Mesothelial cell of epicardium (in vitro differentiated cells): ENCODE measurements at regions not wholly inside any gene's neighbourhood (a gene's known extent, or its start where the extent isn't known, plus 50 kb on each side); places are given as distances from the start of the nearest gene placed in this dataset.

Experiments
- DNase-seq, 2 experiments: peaks; one replicate each; pipeline ENCODE4 v3.0.0; 2021; ENCODE audit warnings: low spot score in 2 of 2; ENCODE audit not compliant: unreplicated experiment in 2 of 2
- H3K27ac Mint-ChIP-seq: 2 replicates; pipeline ENCODE4 v1.8.0; 2021; ENCODE audit warnings: mixed read lengths
- H3K27me3 Mint-ChIP-seq: 2 replicates; pipeline ENCODE4 v1.8.0; 2021; ENCODE audit warnings: low read depth, mixed read lengths
- H3K36me3 Mint-ChIP-seq: 2 replicates; pipeline ENCODE4 v1.8.0; 2021; ENCODE audit warnings: mixed read lengths
- H3K4me1 Mint-ChIP-seq: 2 replicates; pipeline ENCODE4 v1.8.0; 2021; ENCODE audit warnings: mixed read lengths
- H3K4me3 Mint-ChIP-seq: 2 replicates; pipeline ENCODE4 v1.8.0; 2021; ENCODE audit warnings: mild to moderate bottlenecking, moderate library complexity, mixed read lengths
- H3K9me3 Mint-ChIP-seq: 2 replicates; pipeline ENCODE4 v1.8.0; 2021; ENCODE audit warnings: mixed read lengths
- TF ChIP-seq, protein P1 (sequence below): fragments of 200-600 bp; sonication (generic); IDR thresholded peaks from one replicate; pipeline ENCODE4 v1.5.0; 2021; ENCODE audit warnings: antibody characterized with exemption; ENCODE audit not compliant: unreplicated experiment

DNA sequence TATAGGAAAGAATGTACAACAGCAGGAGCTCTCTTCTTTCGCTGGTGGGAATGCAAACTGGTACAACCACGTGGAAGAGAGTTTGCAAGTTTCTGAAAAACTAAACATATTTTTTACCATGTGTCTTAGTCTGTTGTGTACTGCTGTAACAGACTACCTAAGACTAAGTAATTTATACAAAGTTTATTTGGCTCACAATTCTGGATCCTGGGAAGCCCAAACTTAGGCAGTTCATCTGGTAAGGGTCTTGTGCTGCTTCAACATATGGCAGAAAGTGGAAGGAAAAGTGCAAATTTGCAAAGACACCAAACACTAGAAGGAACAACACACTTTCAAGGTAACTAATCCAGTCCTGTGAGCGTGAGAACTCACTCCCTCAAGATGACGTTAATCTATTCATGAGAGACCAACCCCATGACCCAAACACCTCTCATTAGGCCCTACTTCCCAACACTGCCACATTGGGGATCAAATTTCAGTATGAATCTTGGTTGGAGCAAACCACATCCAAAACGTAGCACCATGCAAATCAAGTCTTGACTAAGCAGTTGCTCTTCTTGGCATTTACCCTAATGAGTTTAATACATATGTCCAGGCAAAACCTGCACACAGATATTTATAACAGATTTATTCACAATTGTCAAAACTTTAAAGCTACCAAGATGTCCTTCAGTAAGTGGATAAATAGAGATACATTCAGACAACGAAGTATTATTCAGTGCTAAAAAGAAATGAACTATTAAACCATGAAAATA, 481.9 kb upstream of the FOXG1 start:
- no peaks in the 10 kb centered on the region for H3K27me3 Mint-ChIP-seq
- no peaks in the 10 kb centered on the region for H3K36me3 Mint-ChIP-seq
- DNase-seq: no peak
- no peak overlapping the region for H3K4me3 Mint-ChIP-seq
- no peak overlapping the region for H3K27ac Mint-ChIP-seq
- H3K9me3 Mint-ChIP-seq: peaks cover 5% of the 10 kb centered on the region
- H3K4me1 Mint-ChIP-seq: no peaks in the 10 kb centered on the region
- TF ChIP-seq, protein P1, sequence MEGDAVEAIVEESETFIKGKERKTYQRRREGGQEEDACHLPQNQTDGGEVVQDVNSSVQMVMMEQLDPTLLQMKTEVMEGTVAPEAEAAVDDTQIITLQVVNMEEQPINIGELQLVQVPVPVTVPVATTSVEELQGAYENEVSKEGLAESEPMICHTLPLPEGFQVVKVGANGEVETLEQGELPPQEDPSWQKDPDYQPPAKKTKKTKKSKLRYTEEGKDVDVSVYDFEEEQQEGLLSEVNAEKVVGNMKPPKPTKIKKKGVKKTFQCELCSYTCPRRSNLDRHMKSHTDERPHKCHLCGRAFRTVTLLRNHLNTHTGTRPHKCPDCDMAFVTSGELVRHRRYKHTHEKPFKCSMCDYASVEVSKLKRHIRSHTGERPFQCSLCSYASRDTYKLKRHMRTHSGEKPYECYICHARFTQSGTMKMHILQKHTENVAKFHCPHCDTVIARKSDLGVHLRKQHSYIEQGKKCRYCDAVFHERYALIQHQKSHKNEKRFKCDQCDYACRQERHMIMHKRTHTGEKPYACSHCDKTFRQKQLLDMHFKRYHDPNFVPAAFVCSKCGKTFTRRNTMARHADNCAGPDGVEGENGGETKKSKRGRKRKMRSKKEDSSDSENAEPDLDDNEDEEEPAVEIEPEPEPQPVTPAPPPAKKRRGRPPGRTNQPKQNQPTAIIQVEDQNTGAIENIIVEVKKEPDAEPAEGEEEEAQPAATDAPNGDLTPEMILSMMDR: no peak

DNA sequence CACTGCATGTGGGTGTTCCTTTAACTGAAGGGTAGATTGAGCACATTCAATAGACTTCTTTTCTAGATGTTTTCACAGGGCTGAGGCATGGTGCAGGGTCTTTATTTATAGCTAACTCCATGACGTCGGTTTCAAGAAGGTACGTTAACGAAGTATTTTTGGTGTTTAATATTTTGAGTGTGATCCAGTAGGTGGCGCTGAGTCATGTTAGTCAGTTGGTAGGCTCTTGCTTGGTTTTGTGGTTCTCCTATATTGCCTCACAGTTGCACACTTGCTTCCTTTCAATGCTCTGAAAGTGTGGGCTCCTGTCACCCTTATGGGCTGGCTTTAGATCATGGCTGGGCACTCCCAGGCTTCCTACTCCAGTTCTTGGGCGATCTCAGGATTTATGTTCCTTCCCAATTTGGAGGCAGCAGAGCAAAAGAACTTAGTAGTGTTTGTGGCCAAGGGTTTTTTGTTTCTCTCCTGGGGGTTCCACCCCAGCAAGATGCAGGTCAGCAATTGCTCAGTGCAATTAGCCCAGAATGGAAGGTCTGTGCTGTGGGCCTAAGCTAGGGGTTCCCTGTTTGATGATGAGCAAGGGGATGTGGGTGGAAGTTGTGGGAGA, 471.6 kb upstream of the FOXG1 start:
- DNase-seq: no peak
- Mint-ChIP-seq H3K4me3 (no peak overlapping the region), H3K4me1 (no peaks in the 10 kb centered on the region), H3K36me3 (no peaks in the 10 kb centered on the region), H3K27me3 (peaks cover 16% of the 10 kb centered on the region), H3K9me3 (no peaks in the 10 kb centered on the region), H3K27ac (no peak overlapping the region)
- TF ChIP-seq, protein P1: peak; percentile 17

DNA sequence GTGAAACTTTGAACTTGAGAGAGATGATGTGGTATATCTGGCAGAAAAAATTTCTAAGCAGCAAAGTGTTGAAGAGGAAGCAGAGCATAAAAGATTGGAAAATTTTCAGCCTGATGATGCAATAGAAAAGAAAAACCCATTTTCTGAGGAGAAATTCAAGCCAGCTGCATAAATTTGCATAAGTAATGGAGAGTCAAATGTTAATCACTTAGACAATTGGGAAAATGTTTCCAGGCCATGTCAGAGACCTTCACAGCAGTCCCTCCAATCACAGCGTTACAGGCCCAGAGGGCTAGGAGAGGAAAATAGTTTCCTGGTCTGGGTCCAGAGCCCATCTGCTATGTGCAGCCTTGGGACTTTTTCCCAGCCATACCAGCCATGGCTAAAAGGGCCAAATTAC, 469.0 kb upstream of the FOXG1 start:
- Mint-ChIP-seq H3K27ac (no peak overlapping the region), H3K4me1 (no peaks in the 10 kb centered on the region), H3K36me3 (no peaks in the 10 kb centered on the region), H3K9me3 (no peaks in the 10 kb centered on the region), H3K27me3 (peaks cover 8% of the 10 kb centered on the region), H3K4me3 (no peak overlapping the region)
- DNase-seq: no peak
- TF ChIP-seq, protein P1: no peak

DNA sequence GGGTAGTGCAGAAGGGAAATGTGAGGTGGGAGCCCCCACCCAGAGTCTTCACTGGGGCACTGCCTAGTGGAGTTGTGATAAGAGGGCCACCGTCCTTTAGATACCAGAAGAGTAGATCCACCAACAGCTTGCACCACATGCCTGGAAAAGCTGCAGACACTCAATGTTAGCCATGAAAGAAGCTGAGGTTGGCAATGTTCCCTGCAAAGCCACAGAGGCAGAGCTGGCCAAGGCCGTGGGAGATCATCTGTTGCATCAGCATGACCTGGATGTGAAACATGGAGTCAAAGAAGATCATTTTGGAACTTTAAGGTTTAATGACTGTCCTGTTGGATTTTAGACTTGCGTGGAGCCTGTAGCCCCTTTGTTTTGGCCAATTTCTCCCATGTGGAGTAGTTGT, 468.4 kb upstream of the FOXG1 start:
- Mint-ChIP-seq H3K4me3 (no peak overlapping the region), H3K27me3 (peaks cover 6% of the 10 kb centered on the region), H3K9me3 (no peaks in the 10 kb centered on the region), H3K36me3 (no peaks in the 10 kb centered on the region), H3K4me1 (no peaks in the 10 kb centered on the region), H3K27ac (no peak overlapping the region)
- TF ChIP-seq, protein P1: no peak
- no peak for DNase-seq

DNA sequence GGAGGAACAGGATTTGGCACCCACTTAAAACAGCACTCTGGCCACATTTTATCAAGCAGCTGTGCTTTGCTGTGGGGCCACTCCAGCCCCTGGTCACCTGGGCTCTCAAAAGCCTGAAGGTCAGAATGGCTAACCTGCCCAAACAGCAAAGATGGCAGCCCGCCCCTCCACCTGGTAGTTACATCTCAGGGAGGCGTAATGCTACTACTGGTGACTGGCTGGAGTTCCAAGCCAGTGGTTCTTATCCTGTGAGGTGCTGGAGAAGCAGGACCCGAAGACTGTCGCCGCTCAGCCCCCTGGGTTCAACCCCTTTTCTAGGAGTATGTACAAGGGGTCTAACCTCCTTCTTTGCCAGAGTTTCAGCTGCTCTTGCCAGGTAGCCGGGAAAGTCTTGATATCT, 467.4 kb upstream of the FOXG1 start:
- Mint-ChIP-seq H3K4me1 (no peaks in the 10 kb centered on the region), H3K27me3 (peaks cover 6% of the 10 kb centered on the region)

More for the DNA sequence above, 467.4 kb upstream of the FOXG1 start:
- TF ChIP-seq, protein P1: no peak
- Mint-ChIP-seq H3K9me3 (no peaks in the 10 kb centered on the region), H3K36me3 (no peaks in the 10 kb centered on the region), H3K4me3 (no peak overlapping the region), H3K27ac (no peak overlapping the region)
- no peak for DNase-seq
